ENCODE measurements at regions not wholly inside any gene's neighbourhood (a gene's known extent, or its start where the extent isn't known, plus 50 kb on each side); places are given as distances from the start of the nearest gene placed in this dataset.

DNA sequence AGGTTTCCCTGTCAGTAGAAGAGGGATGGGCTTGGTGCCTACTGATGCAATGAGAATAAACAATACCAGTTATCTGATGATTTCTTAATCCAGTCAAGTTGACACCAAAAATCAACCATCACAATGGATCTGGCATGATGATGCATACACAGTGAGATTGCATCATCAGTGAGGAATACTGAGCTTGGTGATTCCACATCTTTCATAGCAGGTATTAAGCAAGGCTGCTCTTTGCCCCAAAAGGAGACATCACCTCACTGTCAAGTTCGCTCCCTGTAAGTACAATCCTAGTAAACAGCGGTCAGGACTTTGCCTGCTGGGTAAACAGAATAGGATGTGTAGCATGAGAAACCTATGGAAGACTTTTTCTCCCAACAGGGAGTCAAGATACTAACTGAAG, 282.7 kb upstream of the CDH2 start:
- TF ChIP-seq, protein P1, sequence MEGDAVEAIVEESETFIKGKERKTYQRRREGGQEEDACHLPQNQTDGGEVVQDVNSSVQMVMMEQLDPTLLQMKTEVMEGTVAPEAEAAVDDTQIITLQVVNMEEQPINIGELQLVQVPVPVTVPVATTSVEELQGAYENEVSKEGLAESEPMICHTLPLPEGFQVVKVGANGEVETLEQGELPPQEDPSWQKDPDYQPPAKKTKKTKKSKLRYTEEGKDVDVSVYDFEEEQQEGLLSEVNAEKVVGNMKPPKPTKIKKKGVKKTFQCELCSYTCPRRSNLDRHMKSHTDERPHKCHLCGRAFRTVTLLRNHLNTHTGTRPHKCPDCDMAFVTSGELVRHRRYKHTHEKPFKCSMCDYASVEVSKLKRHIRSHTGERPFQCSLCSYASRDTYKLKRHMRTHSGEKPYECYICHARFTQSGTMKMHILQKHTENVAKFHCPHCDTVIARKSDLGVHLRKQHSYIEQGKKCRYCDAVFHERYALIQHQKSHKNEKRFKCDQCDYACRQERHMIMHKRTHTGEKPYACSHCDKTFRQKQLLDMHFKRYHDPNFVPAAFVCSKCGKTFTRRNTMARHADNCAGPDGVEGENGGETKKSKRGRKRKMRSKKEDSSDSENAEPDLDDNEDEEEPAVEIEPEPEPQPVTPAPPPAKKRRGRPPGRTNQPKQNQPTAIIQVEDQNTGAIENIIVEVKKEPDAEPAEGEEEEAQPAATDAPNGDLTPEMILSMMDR (IDR thresholded peaks at IDR 0.05; ENCODE audit: poor library complexity): no peak
- no peak for TF ChIP-seq EZH2 (IDR thresholded peaks at IDR 0.05; ENCODE audit: borderline replicate concordance)
- no peak for TF ChIP-seq EZH2phosphoT487 (IDR thresholded peaks at IDR 0.05; ENCODE audit: low read depth, severe bottlenecking, unreplicated experiment)

All from hepatocyte (in vitro differentiated cells).